ENCODE measurements at regions not wholly inside any gene's neighbourhood (a gene's known extent, or its start where the extent isn't known, plus 50 kb on each side); places are given as distances from the start of the nearest gene placed in this dataset.

DNA sequence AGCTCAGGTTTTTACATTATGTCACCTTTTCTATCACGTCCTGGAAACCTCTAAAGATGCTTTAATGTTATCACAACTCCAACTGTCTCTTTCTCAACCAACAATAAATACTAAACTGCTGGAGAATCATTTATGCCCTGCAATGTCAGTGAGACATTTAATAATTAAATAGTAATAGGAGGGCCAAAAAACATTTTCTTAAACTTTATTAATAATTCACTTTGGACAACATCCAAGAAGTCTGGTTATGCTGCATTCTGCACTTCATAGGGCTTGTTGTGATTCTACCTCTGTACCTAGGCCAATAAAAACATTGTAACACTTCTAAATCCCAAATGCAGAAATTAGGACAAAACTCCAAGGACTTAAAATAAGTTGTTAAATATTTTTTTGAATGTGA lies 420.4 kb upstream of the LRRTM1 start:
- TF ChIP-seq CTCF (IDR thresholded peaks at IDR 0.05; ENCODE audit: control extremely low read depth, extremely low read depth, low read depth, missing control alignments), result no peak
- ChIA-PET CTCF (no interaction called here), POLR2A (no interaction called here)

DNA sequence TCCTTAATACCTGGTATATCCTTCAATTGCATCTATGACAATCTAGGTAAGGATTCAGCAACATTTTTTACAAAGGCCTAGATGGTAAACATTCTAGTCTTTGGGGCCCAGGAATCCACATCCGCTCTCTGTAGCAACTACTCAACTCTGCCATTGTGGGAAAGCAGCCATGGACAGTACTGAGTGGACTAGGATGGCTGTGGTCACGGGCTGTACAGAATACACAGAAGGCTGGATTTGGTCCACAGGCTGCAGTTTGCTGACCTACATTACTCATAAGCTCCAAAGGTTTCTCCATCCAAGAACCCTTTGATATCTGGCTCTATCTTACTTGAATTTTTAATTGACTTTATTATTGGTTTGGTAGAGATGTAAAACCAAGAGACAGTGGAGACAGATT lies 418.3 kb upstream of the LRRTM1 start:
- no peak for DNase-seq (ENCODE audit: extremely low spot score)
- TF ChIP-seq CTCF (IDR thresholded peaks at IDR 0.05; ENCODE audit: control extremely low read depth, extremely low read depth, low read depth, missing control alignments), result no peak
- ChIA-PET POLR2A (no interaction called here), CTCF (no interaction called here)

More for the DNA sequence above, 420.4 kb upstream of the LRRTM1 start:
- no peak for DNase-seq (ENCODE audit: extremely low spot score)

GRCh38 chr2:80719607-80720006 lies 415.1 kb upstream of the LRRTM1 start:
- ChIA-PET POLR2A (no interaction called here), CTCF (no interaction called here)
- no peak for TF ChIP-seq CTCF (IDR thresholded peaks at IDR 0.05; ENCODE audit: control extremely low read depth, extremely low read depth, low read depth, missing control alignments)
- no peak for DNase-seq (ENCODE audit: extremely low spot score)

DNA sequence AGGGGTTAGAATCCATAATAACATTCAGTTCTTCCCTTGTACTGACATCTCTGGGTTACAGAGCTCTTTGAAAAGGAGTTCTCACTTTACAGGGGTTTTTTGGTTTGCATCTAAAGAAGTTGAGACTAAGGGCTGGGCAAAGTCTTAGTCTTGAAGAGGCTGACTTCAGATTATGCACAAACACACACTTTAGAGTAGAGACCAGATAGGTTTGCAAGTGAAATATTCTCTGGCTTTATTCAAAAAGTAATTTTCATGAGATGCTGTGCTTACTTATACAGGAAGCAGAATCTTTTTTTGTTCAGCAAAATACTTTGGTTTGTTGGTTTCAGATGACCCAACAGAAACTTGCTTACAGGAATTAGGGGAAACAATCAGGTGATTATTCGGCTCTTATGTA lies 410.9 kb upstream of the LRRTM1 start:
- no peak for TF ChIP-seq CTCF (IDR thresholded peaks at IDR 0.05; ENCODE audit: control extremely low read depth, extremely low read depth, low read depth, missing control alignments)
- CTCF ChIA-PET, result interaction anchor here (1.3 kb wide), 1 partner anchor 18 kb away, joined by 3 read pairs; no protein-coding TSS in a partner anchor
- no peak for DNase-seq (ENCODE audit: extremely low spot score)
- POLR2A ChIA-PET, result no interaction called here

DNA sequence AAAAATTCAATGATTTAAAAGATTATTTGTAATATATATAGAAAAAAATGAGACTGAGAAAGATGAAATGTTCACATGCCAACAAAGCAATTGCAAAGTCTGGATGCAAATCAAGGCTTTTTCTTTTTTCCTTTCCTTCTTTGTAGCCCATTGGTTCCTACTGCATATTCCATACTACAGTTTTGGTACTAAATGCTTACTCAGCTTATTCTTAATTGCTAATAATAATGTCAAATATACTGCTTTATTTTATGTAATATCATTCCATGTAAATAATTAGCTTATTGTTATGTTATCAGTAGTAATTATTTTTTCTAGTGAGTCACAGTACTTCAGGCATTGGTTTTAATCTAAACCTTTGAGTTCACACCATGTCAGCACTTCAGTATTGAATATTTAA lies 407.4 kb upstream of the LRRTM1 start:
- DNase-seq (ENCODE audit: extremely low spot score), result no peak
- no peak for TF ChIP-seq CTCF (IDR thresholded peaks at IDR 0.05; ENCODE audit: control extremely low read depth, extremely low read depth, low read depth, missing control alignments)
- ChIA-PET POLR2A (no interaction called here), CTCF (no interaction called here)

DNA sequence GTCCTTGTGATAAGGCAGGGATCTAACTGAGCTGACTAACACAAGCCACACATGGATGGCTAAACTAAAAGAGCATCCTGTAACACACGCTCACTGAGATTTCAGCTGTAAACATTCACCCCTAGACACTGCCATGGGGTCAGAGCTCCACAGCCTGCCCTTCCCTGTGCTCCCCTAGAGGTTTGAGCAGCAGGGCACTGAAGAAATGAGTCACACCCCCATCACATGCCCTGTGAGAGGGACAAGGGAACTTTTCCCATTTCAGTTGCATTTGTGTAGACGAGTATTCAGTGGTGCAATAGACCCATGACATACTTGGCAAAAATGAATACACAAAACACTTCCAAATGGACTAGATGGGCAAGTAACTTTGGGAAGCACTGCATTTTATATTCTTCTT lies 402.4 kb upstream of the LRRTM1 start:
- ChIA-PET CTCF (no interaction called here), POLR2A (no interaction called here)
- DNase-seq (ENCODE audit: extremely low spot score), result no peak
- TF ChIP-seq CTCF (IDR thresholded peaks at IDR 0.05; ENCODE audit: control extremely low read depth, extremely low read depth, low read depth, missing control alignments), result no peak

GRCh38 chr2:80706541-80706940 lies 402.0 kb upstream of the LRRTM1 start:
- POLR2A ChIA-PET, result no interaction called here
- TF ChIP-seq CTCF (IDR thresholded peaks at IDR 0.05; ENCODE audit: control extremely low read depth, extremely low read depth, low read depth, missing control alignments), result no peak
- DNase-seq (ENCODE audit: extremely low spot score), result no peak
- CTCF ChIA-PET, result no interaction called here
